Testis (tissue), 2 donors: ENCODE measurements at regions not wholly inside any gene's neighbourhood (a gene's known extent, or its start where the extent isn't known, plus 50 kb on each side); places are given as distances from the start of the nearest gene placed in this dataset.
"Not testable (repeated sequence)": the region's sequence is repeated elsewhere in the genome, so short reads cannot be mapped to it uniquely, and the experiment has no call there.

Experiments used
- DNase-seq: peaks from one replicate; pipeline ENCODE4 v3.0.0-alpha.2; 2019
- H3K27ac ChIP-seq, 2 donors: fragments of 200-600 bp; sonication (generic); one replicate each; pipeline ENCODE4 v1.5.1; 2019
- H3K27me3 ChIP-seq: fragments of 200-600 bp; sonication (generic); one replicate; pipeline ENCODE4 v1.5.1; 2019
- H3K36me3 ChIP-seq: fragments of 200-600 bp; sonication (generic); one replicate; pipeline ENCODE4 v1.5.1; 2017; ENCODE audit warnings: low read depth; ENCODE audit errors: missing control alignments
- H3K4me1 ChIP-seq: fragments of 200-600 bp; sonication (generic); one replicate; pipeline ENCODE4 v1.5.1; 2019
- H3K4me3 ChIP-seq, 2 donors: fragments of 200-600 bp; sonication (generic); one replicate each; pipeline ENCODE4 v1.5.1; 2017 to 2019
- H3K9me3 ChIP-seq: fragments of 200-600 bp; sonication (generic); one replicate; pipeline ENCODE4 v1.5.1; 2017
- WGBS, 2 donors: methylation state at CpG; one replicate each; pipeline ENCODE4 v1.1.5; 2018; 5-methylcytosine and 5-hydroxymethylcytosine counted together
- intact Hi-C: fragments of 100-400 bp; cut with DNase I; formaldehyde crosslinking; loops from one replicate; pipeline ENCODE4 v1.15.1; 2023; ENCODE audit warnings: low total_unique reads

DNA sequence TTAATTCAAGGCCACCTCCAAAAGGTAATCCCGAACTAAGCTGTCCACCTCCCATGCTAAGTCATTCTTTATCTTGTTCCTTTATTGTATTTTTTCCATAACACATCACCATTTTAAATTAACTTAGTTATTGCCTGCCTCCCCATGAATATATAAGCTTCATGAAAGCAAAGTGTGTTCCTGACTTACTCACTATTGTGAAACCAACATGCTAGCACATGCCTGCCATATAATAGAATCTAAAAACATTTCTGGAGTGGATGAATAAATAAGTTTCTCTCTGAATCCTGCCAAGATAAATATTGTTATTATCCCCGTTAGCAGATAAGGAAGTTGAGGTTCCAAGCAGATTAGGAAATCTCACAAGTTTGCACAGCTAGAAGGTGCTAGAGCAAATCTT lies 98.7 kb upstream of the RRN3 start:
- H3K4me3 ChIP-seq, H3K4me1 ChIP-seq, intact Hi-C loops, H3K9me3 ChIP-seq, H3K27ac ChIP-seq, H3K27me3 ChIP-seq, H3K36me3 ChIP-seq, DNase-seq: not testable (repeated sequence)
- 50 to 88% methylated on average over 1 to 2 of the region's 2 CpGs for WGBS, 2 donors

DNA sequence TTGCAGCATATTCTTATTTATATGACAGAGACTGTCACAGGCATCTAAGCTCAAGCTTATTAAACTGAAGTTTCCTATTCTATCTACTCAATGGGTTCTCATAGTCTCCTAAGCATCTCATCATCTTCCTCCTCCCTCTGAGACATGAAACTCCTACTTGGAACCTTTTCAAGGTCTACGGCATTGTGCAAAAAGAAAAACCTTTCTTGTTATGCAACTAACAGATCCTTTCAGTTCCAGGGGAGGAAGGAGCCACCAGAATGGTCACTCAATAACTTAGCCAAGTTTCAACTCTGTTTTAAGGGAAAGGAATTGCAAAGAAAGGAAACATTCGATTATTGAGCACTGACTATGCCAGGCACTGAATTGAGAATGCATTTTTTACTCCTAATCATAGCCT lies 98.1 kb upstream of the RRN3 start:
- H3K36me3 ChIP-seq, intact Hi-C loops, H3K4me3 ChIP-seq, H3K9me3 ChIP-seq, H3K27me3 ChIP-seq, DNase-seq, H3K27ac ChIP-seq, H3K4me1 ChIP-seq: not testable (repeated sequence)
- no CpG with 5 or more reads among the region's 2 CpGs for WGBS, 2 donors

DNA sequence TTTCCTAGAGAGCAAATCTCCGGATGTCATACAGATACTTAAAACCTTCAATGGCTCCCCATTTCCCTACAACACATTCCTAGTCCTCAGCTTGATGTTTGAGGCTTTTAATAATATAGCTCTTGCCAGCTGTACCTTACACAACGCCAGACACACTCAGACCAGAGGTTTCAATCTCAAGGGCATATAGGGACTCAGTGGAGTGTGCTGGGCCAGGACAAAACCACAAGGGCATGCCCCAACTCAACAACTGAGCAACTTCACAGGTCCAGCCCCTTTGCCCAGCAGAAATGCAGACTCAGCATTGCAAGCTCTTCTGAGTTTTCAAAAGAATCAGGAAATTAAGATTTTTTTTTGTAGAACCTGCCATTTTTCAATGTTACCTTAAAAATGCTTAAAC lies 95.4 kb upstream of the RRN3 start:
- H3K27ac ChIP-seq, H3K4me3 ChIP-seq, intact Hi-C loops, H3K9me3 ChIP-seq, H3K27me3 ChIP-seq, DNase-seq, H3K36me3 ChIP-seq, H3K4me1 ChIP-seq: not testable (repeated sequence)
- no CpG with 5 or more reads among the region's 2 CpGs for WGBS, 2 donors
